CD14-positive monocyte (primary cell): ENCODE measurements at regions not wholly inside any gene's neighbourhood (a gene's known extent, or its start where the extent isn't known, plus 50 kb on each side); places are given as distances from the start of the nearest gene placed in this dataset.

Experiments
- DNase-seq, 3 donors: peaks; one replicate each; pipeline ENCODE4 v3.0.0-alpha.2; 2011 to 2022
- H2AFZ ChIP-seq: 2 replicates; pipeline ENCODE4 v1.6.0; 2012; ENCODE audit warnings: mild to moderate bottlenecking, low read depth, low read length, inconsistent platforms; ENCODE audit not compliant: insufficient read depth, poor library complexity, severe bottlenecking
- H3K27ac ChIP-seq, 2 donors: 1 replicate in 1 of 2; 2 replicates in 1 of 2; pipeline ENCODE4 v1.5.1; 2012 to 2013; ENCODE audit warnings: low read length in 2 of 2, control low read depth in 1 of 2, inconsistent platforms in 1 of 2, low read depth in 1 of 2, mild to moderate bottlenecking in 1 of 2
- H3K27me3 ChIP-seq, 2 donors: one replicate each; pipeline versions ENCODE4 v1.6.0 to v1.6.1; 2011 to 2013; ENCODE audit warnings: low read length in 2 of 2; ENCODE audit not compliant: control insufficient read depth in 2 of 2, insufficient read depth in 2 of 2
- H3K36me3 ChIP-seq, 2 donors: replicated peaks in 1 of 2; 1 replicate in 1 of 2; 2 replicates in 1 of 2; pipeline versions ENCODE4 v1.5.1 to v1.6.1; 2012 to 2013; ENCODE audit warnings: low read length in 2 of 2, control low read depth in 1 of 2, inconsistent platforms in 1 of 2, mild to moderate bottlenecking in 1 of 2; ENCODE audit not compliant: insufficient read depth in 2 of 2, control insufficient read depth in 1 of 2
- H3K4me1 ChIP-seq, 2 donors: 1 replicate in 1 of 2; 2 replicates in 1 of 2; pipeline versions ENCODE4 v1.5.1 to v1.6.1; 2012 to 2013; ENCODE audit warnings: low read length in 2 of 2, control low read depth in 1 of 2, inconsistent platforms in 1 of 2, mild to moderate bottlenecking in 1 of 2, moderate library complexity in 1 of 2; ENCODE audit not compliant: insufficient read depth in 2 of 2, control insufficient read depth in 1 of 2
- H3K4me2 ChIP-seq: replicated peaks from 2 replicates; pipeline ENCODE3; 2012; ENCODE audit warnings: low read length, moderate library complexity, mild to moderate bottlenecking; ENCODE audit not compliant: poor library complexity, severe bottlenecking; ENCODE audit errors: extremely low read depth
- H3K4me3 ChIP-seq, 3 experiments: fragments of 200-600 bp in 1 of 3; sonication (generic) in 1 of 3; replicated peaks in 1 of 3; 1 replicate in 2 of 3; 2 replicates in 1 of 3; pipeline ENCODE4 v1.5.1; 2011 to 2013; ENCODE audit warnings: low read length in 3 of 3, mild to moderate bottlenecking in 3 of 3, control low read depth in 2 of 3, low read depth in 2 of 3, inconsistent platforms in 1 of 3, moderate library complexity in 1 of 3
- H3K79me2 ChIP-seq: 2 replicates; pipeline ENCODE4 v1.6.0; 2012; ENCODE audit warnings: mild to moderate bottlenecking, control low read depth, inconsistent platforms, low read length, moderate library complexity; ENCODE audit not compliant: insufficient read depth
- H3K9ac ChIP-seq: 2 replicates; pipeline ENCODE4 v1.6.0; 2017; ENCODE audit warnings: low read length, mild to moderate bottlenecking; ENCODE audit not compliant: insufficient read depth, poor library complexity, severe bottlenecking
- H3K9me3 ChIP-seq, 2 donors: replicated peaks in 1 of 2; 1 replicate in 1 of 2; 2 replicates in 1 of 2; pipeline versions ENCODE4 v1.5.1 to v1.6.1; 2012 to 2013; ENCODE audit warnings: low read length in 2 of 2, control low read depth in 1 of 2; ENCODE audit not compliant: control insufficient read depth in 1 of 2, insufficient read depth in 1 of 2
- H4K20me1 ChIP-seq: 2 replicates; pipeline ENCODE4 v1.6.0; 2012; ENCODE audit warnings: mild to moderate bottlenecking, low read length, control low read depth, moderate library complexity; ENCODE audit not compliant: insufficient read depth
- H3K27ac Mint-ChIP-seq, 7 donors: one replicate each; pipeline ENCODE4 v1.8.0; 2020; ENCODE audit warnings: mild to moderate bottlenecking in 7 of 7, mixed read lengths in 7 of 7, moderate library complexity in 6 of 7, inconsistent platforms in 2 of 7
- H3K27me3 Mint-ChIP-seq, 3 donors: one replicate each; pipeline ENCODE4 v1.8.0; 2021 to 2022; ENCODE audit warnings: low read depth in 3 of 3, mild to moderate bottlenecking in 3 of 3, mixed read lengths in 3 of 3, moderate library complexity in 3 of 3, inconsistent platforms in 1 of 3
- H3K36me3 Mint-ChIP-seq, 2 donors: one replicate each; pipeline ENCODE4 v1.8.0; 2020; ENCODE audit warnings: mixed read lengths in 2 of 2, inconsistent platforms in 1 of 2, mild to moderate bottlenecking in 1 of 2
- H3K4me1 Mint-ChIP-seq: one replicate; pipeline ENCODE4 v1.8.0; 2020; ENCODE audit warnings: mild to moderate bottlenecking, mixed read lengths
- H3K4me3 Mint-ChIP-seq, 2 donors: one replicate each; pipeline ENCODE4 v1.8.0; 2020; ENCODE audit warnings: mild to moderate bottlenecking in 2 of 2, mixed read lengths in 2 of 2, moderate library complexity in 1 of 2
- H3K9me3 Mint-ChIP-seq, 7 donors: one replicate each; pipeline ENCODE4 v1.8.0; 2020 to 2022; ENCODE audit warnings: mixed read lengths in 7 of 7, mild to moderate bottlenecking in 6 of 7, moderate library complexity in 6 of 7, inconsistent platforms in 2 of 7
- WGBS: methylation state at CpG from one replicate; pipeline ENCODE4 v1.1.5; 2013; ENCODE audit warnings: missing lambda C conversion rate; ENCODE audit not compliant: insufficient coverage; 5-methylcytosine and 5-hydroxymethylcytosine counted together
- intact Hi-C, 2 donors: fragments of 100-400 bp; cut with micrococcal nuclease; formaldehyde crosslinking; loops; one replicate each; pipeline versions ENCODE4 v1.15.0 to v1.15.1; 2023
- TF ChIP-seq, protein P1 (sequence below): fragments of 200-600 bp; IDR thresholded peaks from one replicate; pipeline ENCODE4 v1.8.0; 2022; ENCODE audit warnings: antibody characterized with exemption, mild to moderate bottlenecking

DNA sequence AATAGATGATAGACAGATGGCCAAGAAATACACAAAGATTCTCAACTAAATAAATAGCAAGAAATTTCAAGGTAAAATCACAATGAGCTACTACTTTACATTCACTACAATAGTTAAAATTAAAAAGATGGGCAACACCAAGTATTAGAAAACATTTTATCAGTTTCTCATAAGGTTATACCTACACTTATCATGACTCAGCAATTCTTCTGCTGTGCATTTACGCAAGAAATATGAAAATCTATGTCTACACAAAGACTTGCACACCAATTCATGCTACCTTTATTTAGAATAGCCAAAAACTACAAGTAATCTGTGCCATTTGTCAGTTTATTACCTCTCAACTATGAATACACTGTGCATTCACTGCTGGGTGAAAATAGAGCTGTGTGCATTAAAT lies 937.4 kb upstream of the NRXN1 start:
- no peak overlapping the region for H3K4me3 ChIP-seq
- no peaks in the 10 kb centered on the region for H3K36me3 ChIP-seq
- H3K9me3 ChIP-seq: no peaks in the 10 kb centered on the region
- no peak overlapping the region for H3K9ac ChIP-seq
- Mint-ChIP-seq H3K4me1 (no peaks in the 10 kb centered on the region), H3K27me3 (no peaks in the 10 kb centered on the region), H3K27ac (no peak overlapping the region), H3K4me3 (no peak overlapping the region), H3K36me3 (no peaks in the 10 kb centered on the region), H3K9me3 (peaks cover 0 to 7% (median 4%) of the 10 kb centered on the region in 7 donors)
- H3K27me3 ChIP-seq: no peaks in the 10 kb centered on the region
- no peaks in the 10 kb centered on the region for H4K20me1 ChIP-seq
- no CpG with 5 or more reads among the region's 1 CpG for WGBS
- DNase-seq: no peak
- H3K27ac ChIP-seq: no peak overlapping the region
- intact Hi-C loops: no loop called here
- no peaks in the 10 kb centered on the region for H3K4me1 ChIP-seq
- TF ChIP-seq, protein P1, sequence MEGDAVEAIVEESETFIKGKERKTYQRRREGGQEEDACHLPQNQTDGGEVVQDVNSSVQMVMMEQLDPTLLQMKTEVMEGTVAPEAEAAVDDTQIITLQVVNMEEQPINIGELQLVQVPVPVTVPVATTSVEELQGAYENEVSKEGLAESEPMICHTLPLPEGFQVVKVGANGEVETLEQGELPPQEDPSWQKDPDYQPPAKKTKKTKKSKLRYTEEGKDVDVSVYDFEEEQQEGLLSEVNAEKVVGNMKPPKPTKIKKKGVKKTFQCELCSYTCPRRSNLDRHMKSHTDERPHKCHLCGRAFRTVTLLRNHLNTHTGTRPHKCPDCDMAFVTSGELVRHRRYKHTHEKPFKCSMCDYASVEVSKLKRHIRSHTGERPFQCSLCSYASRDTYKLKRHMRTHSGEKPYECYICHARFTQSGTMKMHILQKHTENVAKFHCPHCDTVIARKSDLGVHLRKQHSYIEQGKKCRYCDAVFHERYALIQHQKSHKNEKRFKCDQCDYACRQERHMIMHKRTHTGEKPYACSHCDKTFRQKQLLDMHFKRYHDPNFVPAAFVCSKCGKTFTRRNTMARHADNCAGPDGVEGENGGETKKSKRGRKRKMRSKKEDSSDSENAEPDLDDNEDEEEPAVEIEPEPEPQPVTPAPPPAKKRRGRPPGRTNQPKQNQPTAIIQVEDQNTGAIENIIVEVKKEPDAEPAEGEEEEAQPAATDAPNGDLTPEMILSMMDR: no peak
- H2AFZ ChIP-seq: no peak overlapping the region
- no peak overlapping the region for H3K4me2 ChIP-seq
- no peaks in the 10 kb centered on the region for H3K79me2 ChIP-seq

- Histone ChIP-seq H3K4me1 (no peaks in the 10 kb centered on the region), H3K4me2 (no peak overlapping the region), H2AFZ (no peak overlapping the region), H3K9me3 (no peaks in the 10 kb centered on the region), H3K79me2 (no peaks in the 10 kb centered on the region), H3K36me3 (no peaks in the 10 kb centered on the region), H3K27ac (no peak overlapping the region), H3K9ac (no peak overlapping the region), H3K27me3 (no peaks in the 10 kb centered on the region), H3K4me3 (no peak overlapping the region), H4K20me1 (no peaks in the 10 kb centered on the region)
- H3K27me3 Mint-ChIP-seq: peaks cover 0 to 1% (median 0%) of the 10 kb centered on the region in 3 donors
- DNase-seq: no peak
- WGBS: 68% methylated on average over 3 of the region's 3 CpGs
- H3K4me3 Mint-ChIP-seq: no peak overlapping the region
- peaks cover 0 to 8% (median 0%) of the 10 kb centered on the region in 7 donors for H3K9me3 Mint-ChIP-seq
- intact Hi-C loops: no loop called here
- H3K27ac Mint-ChIP-seq: no peak overlapping the region
- H3K36me3 Mint-ChIP-seq: no peaks in the 10 kb centered on the region
- TF ChIP-seq, protein P1: no peak
- H3K4me1 Mint-ChIP-seq: no peaks in the 10 kb centered on the region
These were observed 929.0 kb upstream of the NRXN1 start for GRCh38 chr2:51960841-51961335.
